Suprapubic skin (tissue), 4 donors: ENCODE measurements at regions not wholly inside any gene's neighbourhood (a gene's known extent, or its start where the extent isn't known, plus 50 kb on each side); places are given as distances from the start of the nearest gene placed in this dataset.

Experiments used
- EP300 ChIP-seq: sonication (generic); formaldehyde crosslinking; IDR thresholded peaks from one replicate; pipeline ENCODE4 v1.6.1; 2017; ENCODE audit warnings: antibody characterized with exemption
- POLR2A ChIP-seq, 2 donors: fragments of 450-650 bp; IDR thresholded peaks; one replicate each; pipeline ENCODE4 v1.6.1; 2017; ENCODE audit warnings: antibody characterized with exemption in 2 of 2, mild to moderate bottlenecking in 2 of 2, moderate library complexity in 2 of 2
- POLR2AphosphoS5 ChIP-seq, 3 donors: sonication (generic); formaldehyde crosslinking; IDR thresholded peaks; one replicate each; pipeline ENCODE4 v1.6.1; 2017; ENCODE audit warnings: antibody characterized with exemption in 3 of 3
- TF ChIP-seq, protein P1 (sequence below), 2 donors: fragments of 200-600 bp in 1 of 2; fragments of 450-650 bp in 1 of 2; sonication (generic) in 1 of 2; IDR thresholded peaks; one replicate each; pipeline ENCODE4 v1.5.1; 2016 to 2019; ENCODE audit warnings: antibody characterized with exemption in 2 of 2, mild to moderate bottlenecking in 1 of 2, moderate library complexity in 1 of 2

DNA sequence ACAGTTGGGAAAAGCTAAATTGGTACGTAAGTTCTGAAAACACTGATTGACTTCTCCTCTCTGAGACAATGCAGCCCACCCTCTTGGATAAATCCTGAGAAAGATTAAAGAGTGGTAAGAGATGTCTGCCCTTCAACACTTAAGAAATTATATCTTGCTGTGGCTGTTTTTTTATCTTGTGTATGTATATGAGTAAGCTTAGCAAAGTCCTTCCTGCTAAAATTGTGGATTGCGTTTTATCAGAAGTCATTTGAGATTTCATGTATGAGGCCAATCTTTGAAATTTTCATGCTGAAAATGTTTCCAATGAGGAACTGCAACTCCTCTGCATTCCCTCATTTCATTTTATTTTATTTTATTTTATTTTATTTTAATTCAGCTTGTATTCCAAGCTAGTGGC, 106.2 kb upstream of the INHBA start:
- TF ChIP-seq, protein P1, sequence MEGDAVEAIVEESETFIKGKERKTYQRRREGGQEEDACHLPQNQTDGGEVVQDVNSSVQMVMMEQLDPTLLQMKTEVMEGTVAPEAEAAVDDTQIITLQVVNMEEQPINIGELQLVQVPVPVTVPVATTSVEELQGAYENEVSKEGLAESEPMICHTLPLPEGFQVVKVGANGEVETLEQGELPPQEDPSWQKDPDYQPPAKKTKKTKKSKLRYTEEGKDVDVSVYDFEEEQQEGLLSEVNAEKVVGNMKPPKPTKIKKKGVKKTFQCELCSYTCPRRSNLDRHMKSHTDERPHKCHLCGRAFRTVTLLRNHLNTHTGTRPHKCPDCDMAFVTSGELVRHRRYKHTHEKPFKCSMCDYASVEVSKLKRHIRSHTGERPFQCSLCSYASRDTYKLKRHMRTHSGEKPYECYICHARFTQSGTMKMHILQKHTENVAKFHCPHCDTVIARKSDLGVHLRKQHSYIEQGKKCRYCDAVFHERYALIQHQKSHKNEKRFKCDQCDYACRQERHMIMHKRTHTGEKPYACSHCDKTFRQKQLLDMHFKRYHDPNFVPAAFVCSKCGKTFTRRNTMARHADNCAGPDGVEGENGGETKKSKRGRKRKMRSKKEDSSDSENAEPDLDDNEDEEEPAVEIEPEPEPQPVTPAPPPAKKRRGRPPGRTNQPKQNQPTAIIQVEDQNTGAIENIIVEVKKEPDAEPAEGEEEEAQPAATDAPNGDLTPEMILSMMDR (IDR thresholded peaks at IDR 0.05) = no peak
- TF ChIP-seq EP300 (no peak), POLR2A (IDR thresholded peaks at IDR 0.05) (no peak), POLR2AphosphoS5 (IDR thresholded peaks at IDR 0.05) (no peak)
